ENCODE measurements at regions not wholly inside any gene's neighbourhood (a gene's known extent, or its start where the extent isn't known, plus 50 kb on each side); places are given as distances from the start of the nearest gene placed in this dataset.

- in situ Hi-C loops (cut with MboI; ENCODE audit: low sequenced_read_pairs in 4 of 4) = no loop called here
- Histone ChIP-seq H3K9me3 (no peaks in the 10 kb centered on the region), H3K36me3 (no peaks in the 10 kb centered on the region), H3K4me3 (no peak overlapping the region), H3K27ac (no peak overlapping the region), H3K27me3 (no peaks in the 10 kb centered on the region), H3K4me1 (no peaks in the 10 kb centered on the region)
- DNase-seq (no peak), ATAC-seq (no peak)
- intact Hi-C loops (cut with DNase I; ENCODE audit: low total_unique reads) = no loop called here
- no peak for TF ChIP-seq POLR2A (IDR thresholded peaks at IDR 0.05)
- TF ChIP-seq, protein P1, sequence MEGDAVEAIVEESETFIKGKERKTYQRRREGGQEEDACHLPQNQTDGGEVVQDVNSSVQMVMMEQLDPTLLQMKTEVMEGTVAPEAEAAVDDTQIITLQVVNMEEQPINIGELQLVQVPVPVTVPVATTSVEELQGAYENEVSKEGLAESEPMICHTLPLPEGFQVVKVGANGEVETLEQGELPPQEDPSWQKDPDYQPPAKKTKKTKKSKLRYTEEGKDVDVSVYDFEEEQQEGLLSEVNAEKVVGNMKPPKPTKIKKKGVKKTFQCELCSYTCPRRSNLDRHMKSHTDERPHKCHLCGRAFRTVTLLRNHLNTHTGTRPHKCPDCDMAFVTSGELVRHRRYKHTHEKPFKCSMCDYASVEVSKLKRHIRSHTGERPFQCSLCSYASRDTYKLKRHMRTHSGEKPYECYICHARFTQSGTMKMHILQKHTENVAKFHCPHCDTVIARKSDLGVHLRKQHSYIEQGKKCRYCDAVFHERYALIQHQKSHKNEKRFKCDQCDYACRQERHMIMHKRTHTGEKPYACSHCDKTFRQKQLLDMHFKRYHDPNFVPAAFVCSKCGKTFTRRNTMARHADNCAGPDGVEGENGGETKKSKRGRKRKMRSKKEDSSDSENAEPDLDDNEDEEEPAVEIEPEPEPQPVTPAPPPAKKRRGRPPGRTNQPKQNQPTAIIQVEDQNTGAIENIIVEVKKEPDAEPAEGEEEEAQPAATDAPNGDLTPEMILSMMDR (IDR thresholded peaks at IDR 0.05 in 4 of 5, conservative IDR thresholded peaks at IDR 0.05 in 1 of 5) = no peak
These were observed 193.8 kb downstream of the FBXO8 start for GRCh38 chr4:174089711-174090110.

- no peaks in the 10 kb centered on the region for H3K36me3 ChIP-seq
- no peaks in the 10 kb centered on the region for H3K27me3 ChIP-seq
- no peaks in the 10 kb centered on the region for H3K4me1 ChIP-seq
- in situ Hi-C loops (cut with MboI; ENCODE audit: low sequenced_read_pairs in 4 of 4) = no loop called here
- intact Hi-C loops (cut with DNase I; ENCODE audit: low total_unique reads) = no loop called here
- TF ChIP-seq, protein P1 (IDR thresholded peaks at IDR 0.05 in 4 of 5, conservative IDR thresholded peaks at IDR 0.05 in 1 of 5) = no peak
- no peak for TF ChIP-seq POLR2A (IDR thresholded peaks at IDR 0.05)
- ATAC-seq = no peak
- H3K27ac ChIP-seq = no peak overlapping the region
- no peak overlapping the region for H3K4me3 ChIP-seq
- no peak for DNase-seq
- H3K9me3 ChIP-seq = no peaks in the 10 kb centered on the region
These were observed 194.7 kb downstream of the FBXO8 start for GRCh38 chr4:174088795-174089194.

DNA sequence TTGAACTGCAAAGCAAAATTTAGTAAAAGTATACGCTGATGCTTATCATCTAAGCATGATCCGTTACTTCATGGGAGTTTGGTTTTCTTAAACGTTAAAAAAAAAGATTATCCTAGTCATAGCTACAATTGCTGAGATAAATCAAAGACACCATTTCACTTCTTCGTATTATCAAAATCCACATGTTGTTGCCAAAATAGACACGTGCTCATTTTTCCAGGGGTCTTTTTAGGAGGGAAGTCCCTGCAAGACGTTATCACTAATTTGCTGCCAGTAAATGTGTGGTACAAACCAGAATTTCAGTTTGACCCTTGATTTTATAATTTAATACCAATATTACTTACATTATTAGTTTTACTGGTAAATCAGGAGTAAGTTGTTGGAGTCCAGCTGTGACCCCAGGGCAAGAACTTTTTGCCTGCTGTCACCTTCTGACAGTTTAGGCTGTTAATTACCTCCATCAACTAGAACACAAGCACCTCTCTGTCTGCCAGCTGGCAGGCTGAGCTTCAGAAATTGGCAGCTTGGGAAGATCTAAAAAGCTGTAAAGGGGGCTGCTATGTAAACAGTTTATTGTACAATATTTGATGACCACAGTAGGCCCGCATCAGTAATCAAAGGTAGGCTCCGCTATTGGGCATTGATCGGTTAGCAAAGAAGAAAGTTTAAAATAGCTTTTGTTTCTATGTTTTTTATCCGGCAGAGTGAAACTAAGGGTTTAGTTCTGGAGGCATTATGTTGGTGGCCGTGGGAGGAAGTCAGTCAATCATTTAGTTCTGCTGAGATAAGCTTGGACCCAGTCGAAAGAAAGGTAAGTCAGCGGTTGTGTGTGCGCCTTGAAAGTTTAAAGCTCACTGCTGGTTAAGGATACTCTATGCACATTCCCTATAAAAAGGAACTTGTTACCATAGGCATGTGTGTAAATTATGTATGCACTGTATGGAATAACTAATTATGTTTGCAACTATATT, 196.4 kb downstream of the FBXO8 start:
- no peaks in the 10 kb centered on the region for H3K9me3 ChIP-seq
- no peaks in the 10 kb centered on the region for H3K27me3 ChIP-seq
- TF ChIP-seq, protein P1 (IDR thresholded peaks at IDR 0.05 in 4 of 5, conservative IDR thresholded peaks at IDR 0.05 in 1 of 5) = no peak
- TF ChIP-seq POLR2A (IDR thresholded peaks at IDR 0.05) = no peak
- H3K36me3 ChIP-seq = no peaks in the 10 kb centered on the region
- no peak for DNase-seq
- H3K4me1 ChIP-seq = no peaks in the 10 kb centered on the region
- ATAC-seq = no peak
- intact Hi-C loops (cut with DNase I; ENCODE audit: low total_unique reads) (no loop called here), in situ Hi-C loops (cut with MboI; ENCODE audit: low sequenced_read_pairs in 4 of 4) (no loop called here)
- no peak overlapping the region for H3K27ac ChIP-seq
- no peak overlapping the region for H3K4me3 ChIP-seq

DNA sequence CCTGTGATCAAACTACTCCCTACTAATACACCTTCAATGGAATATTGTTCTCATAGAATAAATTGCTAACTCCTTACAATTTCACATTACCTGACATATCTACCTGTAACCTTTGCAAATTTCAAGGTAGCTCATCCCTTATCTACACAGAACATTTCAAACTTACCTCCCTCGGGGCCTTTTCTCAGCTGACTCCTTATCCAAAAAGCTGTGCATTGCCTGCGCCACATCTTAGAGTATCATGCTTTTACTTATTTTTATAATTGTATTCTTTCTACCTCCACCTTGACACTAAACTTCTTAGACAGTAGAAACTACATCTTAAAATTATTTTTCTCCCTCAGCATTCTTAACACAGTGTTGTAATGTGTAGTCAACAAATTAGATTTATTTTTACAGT, 198.5 kb downstream of the FBXO8 start:
- H3K4me3 ChIP-seq = no peak overlapping the region
- no peak overlapping the region for H3K27ac ChIP-seq
- H3K9me3 ChIP-seq = no peaks in the 10 kb centered on the region
- no peaks in the 10 kb centered on the region for H3K4me1 ChIP-seq
- no peak for ATAC-seq
- intact Hi-C loops (cut with DNase I; ENCODE audit: low total_unique reads) = no loop called here
- no peak for TF ChIP-seq POLR2A (IDR thresholded peaks at IDR 0.05)
- TF ChIP-seq, protein P1 (IDR thresholded peaks at IDR 0.05 in 4 of 5, conservative IDR thresholded peaks at IDR 0.05 in 1 of 5) = no peak
- no peaks in the 10 kb centered on the region for H3K27me3 ChIP-seq
- DNase-seq = no peak
- in situ Hi-C loops (cut with MboI; ENCODE audit: low sequenced_read_pairs in 4 of 4) = no loop called here
- H3K36me3 ChIP-seq = no peaks in the 10 kb centered on the region
